Heart left ventricle (tissue), 13 donors: ENCODE measurements at regions not wholly inside any gene's neighbourhood (a gene's known extent, or its start where the extent isn't known, plus 50 kb on each side); places are given as distances from the start of the nearest gene placed in this dataset.

Experiments used
- POLR2A ChIP-seq, 2 donors: fragments of 450-650 bp; IDR thresholded peaks; one replicate each; pipeline ENCODE4 v1.6.1; 2017; ENCODE audit warnings: antibody characterized with exemption in 2 of 2, mild to moderate bottlenecking in 2 of 2, moderate library complexity in 2 of 2
- TF ChIP-seq, protein P1 (sequence below), 12 donors: fragments of 200-600 bp; sonication (generic) in 4 of 12; IDR thresholded peaks; one replicate each; pipeline versions ENCODE4 v1.5.0 to v1.8.0; 2018 to 2022; ENCODE audit warnings: antibody characterized with exemption in 12 of 12, mild to moderate bottlenecking in 5 of 12
- donor health status: ischemic (EF 13 %, LVEDD 7.1; RV severe dilation, severe dysfunction).
- donor health status: DM: no; HTN: yes; CAD: no.
- donor health status: DM: no; HTN: no; CAD: no.
- donor health status: ischemic (EF 25% LVEDD 6.9; RV normal size, moderate dysfunction).
- donor health status: ischemic (EF 25% LVEDD 5.7; RV mildly dilated, moderate dysfunction).
- donor health status: ischemic (EF 35%, LVEDD 5.7; RV mildly dilated, moderate dysfunction).
- donor health status: nonischemic (EF 11% LVEDD 7.7; RV severe dilation, severe dysfunction).
- donor health status: DM: yes; HTN: yes; CAD: no.
- donor health status: PGD.
- donor health status: ischemic (EF 29% LVEDD 5.4; RV normal size, mild dysfunction).
- donor health status: nonischemic (EF 23%, LVEDD 6.1; RV moderate dilation, normal function).

GRCh38 chr11:115927823-115928329 lies 423.7 kb upstream of the CADM1 start:
- TF ChIP-seq, protein P1, sequence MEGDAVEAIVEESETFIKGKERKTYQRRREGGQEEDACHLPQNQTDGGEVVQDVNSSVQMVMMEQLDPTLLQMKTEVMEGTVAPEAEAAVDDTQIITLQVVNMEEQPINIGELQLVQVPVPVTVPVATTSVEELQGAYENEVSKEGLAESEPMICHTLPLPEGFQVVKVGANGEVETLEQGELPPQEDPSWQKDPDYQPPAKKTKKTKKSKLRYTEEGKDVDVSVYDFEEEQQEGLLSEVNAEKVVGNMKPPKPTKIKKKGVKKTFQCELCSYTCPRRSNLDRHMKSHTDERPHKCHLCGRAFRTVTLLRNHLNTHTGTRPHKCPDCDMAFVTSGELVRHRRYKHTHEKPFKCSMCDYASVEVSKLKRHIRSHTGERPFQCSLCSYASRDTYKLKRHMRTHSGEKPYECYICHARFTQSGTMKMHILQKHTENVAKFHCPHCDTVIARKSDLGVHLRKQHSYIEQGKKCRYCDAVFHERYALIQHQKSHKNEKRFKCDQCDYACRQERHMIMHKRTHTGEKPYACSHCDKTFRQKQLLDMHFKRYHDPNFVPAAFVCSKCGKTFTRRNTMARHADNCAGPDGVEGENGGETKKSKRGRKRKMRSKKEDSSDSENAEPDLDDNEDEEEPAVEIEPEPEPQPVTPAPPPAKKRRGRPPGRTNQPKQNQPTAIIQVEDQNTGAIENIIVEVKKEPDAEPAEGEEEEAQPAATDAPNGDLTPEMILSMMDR (IDR thresholded peaks at IDR 0.05), result no peak
- no peak for TF ChIP-seq POLR2A (IDR thresholded peaks at IDR 0.05)
